Suprapubic skin (tissue), 3 donors: ENCODE measurements at regions not wholly inside any gene's neighbourhood (a gene's known extent, or its start where the extent isn't known, plus 50 kb on each side); places are given as distances from the start of the nearest gene placed in this dataset.

Experiments used
- CTCF ChIP-seq, 2 donors: fragments of 200-600 bp in 1 of 2; fragments of 450-650 bp in 1 of 2; sonication (generic) in 1 of 2; IDR thresholded peaks; one replicate each; pipeline ENCODE4 v1.5.1; 2016 to 2019; ENCODE audit warnings: antibody characterized with exemption in 2 of 2, mild to moderate bottlenecking in 1 of 2, moderate library complexity in 1 of 2
- POLR2A ChIP-seq, 2 donors: fragments of 450-650 bp; IDR thresholded peaks; one replicate each; pipeline ENCODE4 v1.6.1; 2017; ENCODE audit warnings: antibody characterized with exemption in 2 of 2, mild to moderate bottlenecking in 2 of 2, moderate library complexity in 2 of 2

DNA sequence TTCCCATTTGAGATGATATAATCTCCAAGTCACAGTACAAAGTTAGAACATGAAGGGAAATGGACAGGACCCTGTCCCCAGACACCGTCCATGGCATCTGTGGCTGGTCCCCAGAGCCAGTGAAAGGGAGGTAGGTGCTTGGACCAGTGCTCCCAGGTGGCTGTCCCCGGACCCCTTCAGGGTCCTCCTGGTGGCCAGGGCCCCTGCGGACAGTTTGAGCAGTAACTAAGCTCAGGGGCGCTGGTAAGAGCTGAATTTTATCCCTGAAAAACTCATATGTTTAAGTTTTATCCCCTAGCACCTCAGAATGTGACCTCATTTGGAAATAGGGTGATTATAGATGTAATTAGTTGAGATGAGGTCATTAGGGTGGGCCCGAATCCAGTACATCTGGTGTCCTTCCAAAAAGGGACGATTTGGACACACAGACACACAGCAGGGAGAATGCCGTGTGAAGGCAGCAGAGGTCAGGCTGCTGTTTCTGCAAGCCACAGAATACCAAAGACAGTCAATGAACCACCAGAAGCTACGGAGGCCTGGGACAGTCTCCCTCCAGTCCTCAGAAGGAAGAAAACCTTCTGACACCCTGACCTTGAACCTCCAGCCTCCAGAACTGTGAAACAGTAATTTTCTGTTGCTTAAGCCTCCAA is 185.0 kb downstream of the ATPSCKMT start:
- TF ChIP-seq CTCF (IDR thresholded peaks at IDR 0.05) (no peak), POLR2A (IDR thresholded peaks at IDR 0.05) (no peak)
